8988T (cell line): ENCODE measurements at regions not wholly inside any gene's neighbourhood (a gene's known extent, or its start where the extent isn't known, plus 50 kb on each side); places are given as distances from the start of the nearest gene placed in this dataset.

ENCODE experiments used
- DNase-seq: peaks from one replicate; pipeline ENCODE4 v3.0.0; 2011

GRCh38 chr12:97936165-97936564, 473.6 kb downstream of the RMST start:
- DNase-seq: no peak

GRCh38 chr12:97938031-97938430, 475.4 kb downstream of the RMST start:
- no peak for DNase-seq

GRCh38 chr12:97939156-97939555, 476.6 kb downstream of the RMST start:
- no peak for DNase-seq

GRCh38 chr12:97940105-97940504, 477.5 kb downstream of the RMST start:
- no peak for DNase-seq

GRCh38 chr12:97940629-97941028, 478.0 kb downstream of the RMST start:
- no peak for DNase-seq

GRCh38 chr12:97941686-97942354, 479.2 kb downstream of the RMST start:
- no peak for DNase-seq

- DNase-seq: no peak
Observed at GRCh38 chr12:97943359-97943758, 480.8 kb downstream of the RMST start.

GRCh38 chr12:97944576-97944975, 482.0 kb downstream of the RMST start:
- DNase-seq: no peak

GRCh38 chr12:97946701-97947100, 484.1 kb downstream of the RMST start:
- no peak for DNase-seq

- DNase-seq: no peak
Observed at GRCh38 chr12:97948591-97948990, 486.0 kb downstream of the RMST start.

GRCh38 chr12:97951239-97951638, 488.6 kb downstream of the RMST start:
- DNase-seq: no peak

GRCh38 chr12:97951717-97952116, 489.1 kb downstream of the RMST start:
- DNase-seq: no peak

GRCh38 chr12:97957109-97957508, 494.5 kb downstream of the RMST start:
- DNase-seq: no peak

GRCh38 chr12:97960225-97960624, 497.6 kb downstream of the RMST start:
- no peak for DNase-seq

GRCh38 chr12:97960741-97961608, 498.4 kb downstream of the RMST start:
- no peak for DNase-seq

- DNase-seq: no peak
Observed at GRCh38 chr12:97967831-97968230, 505.2 kb downstream of the RMST start.

- no peak for DNase-seq
Observed at GRCh38 chr12:97968641-97969197, 506.1 kb downstream of the RMST start.

GRCh38 chr12:97977870-97978405, 515.3 kb downstream of the RMST start:
- DNase-seq: no peak

- no peak for DNase-seq
Observed at GRCh38 chr12:97982684-97983083, 520.1 kb downstream of the RMST start.

GRCh38 chr12:97983796-97984195, 521.2 kb downstream of the RMST start:
- no peak for DNase-seq

GRCh38 chr12:97984436-97984835, 521.8 kb downstream of the RMST start:
- no peak for DNase-seq

GRCh38 chr12:97984974-97985580, 522.5 kb downstream of the RMST start:
- DNase-seq: no peak

- DNase-seq: no peak
Observed at GRCh38 chr12:97985834-97986233, 523.2 kb downstream of the RMST start.
